HCT116 (cell line): ENCODE measurements at regions not wholly inside any gene's neighbourhood (a gene's known extent, or its start where the extent isn't known, plus 50 kb on each side); places are given as distances from the start of the nearest gene placed in this dataset.
"Not testable (repeated sequence)": the region's sequence is repeated elsewhere in the genome, so short reads cannot be mapped to it uniquely, and the experiment has no call there.

ENCODE experiments used
- ATAC-seq: fragments of 200-7000 bp; cut with Tn5 transposase; 2 replicates; pipeline ENCODE4 v1.9.1; 2020; ENCODE audit warnings: mild to moderate bottlenecking, moderate library complexity
- BruUV-seq: library from RNA; stranded (reverse); fragments of 400-500 nt; replicated peaks from 2 replicates; lab custom pipeline; 2021; lab: Mats Ljungman, UMichigan
- CTCF ChIA-PET: fragments of 300-600 bp; sonication (Branson Sonifier 250); formaldehyde crosslinking; loops from one replicate; lab custom pipeline; 2021; ENCODE audit warnings: antibody characterized with exemption; lab: Charles Lee
- POLR2A ChIA-PET: fragments of 300-600, 350-600 bp; sonication (Branson Sonifier 250); formaldehyde crosslinking; loops from one replicate; lab custom pipeline; 2021; ENCODE audit warnings: antibody characterized with exemption; lab: Charles Lee
- RAD21 ChIA-PET, 2 experiments: fragments of 300-600 bp; sonication (Branson Sonifier 250); formaldehyde crosslinking; loops; one replicate each; lab custom pipeline; 2023; ENCODE audit warnings: low total read pairs in 2 of 2; ENCODE audit not compliant: uncharacterized antibody in 2 of 2, unreplicated experiment in 2 of 2, low non-redundant PET in 1 of 2; lab: Charles Lee
- DNase-seq: peaks from one replicate; pipeline ENCODE4 v3.0.0-alpha.2; 2010; ENCODE audit warnings: low read depth, low spot score
- H2AFZ ChIP-seq: fragments of 200-600 bp; shearing (Covaris generic), sonication (generic); 2 replicates; pipeline ENCODE4 v1.6.1; 2017; ENCODE audit warnings: low read depth, mixed run types, mixed read lengths, antibody characterized with exemption, low read length; ENCODE audit not compliant: poor library complexity, severe bottlenecking
- H3K27ac ChIP-seq: 2 replicates; pipeline ENCODE4 v1.5.1; 2012; ENCODE audit warnings: low read depth, low read length
- H3K27me3 ChIP-seq: fragments of 200-600 bp; sonication (generic); 2 replicates; pipeline ENCODE4 v1.6.1; 2016; ENCODE audit warnings: mixed run types, low read length, mixed read lengths; ENCODE audit not compliant: insufficient read depth
- H3K36me3 ChIP-seq, 2 experiments: fragments of 200-500 bp in 1 of 2; fragments of 200-600 bp in 1 of 2; sonication (Bioruptor generic) in 1 of 2; sonication (generic) in 1 of 2; 2 replicates each; pipeline versions ENCODE4 v1.5.1 to v1.6.1; 2014 to 2016; ENCODE audit warnings: low read length in 2 of 2, inconsistent platforms in 1 of 2, mixed read lengths in 1 of 2, mixed run types in 1 of 2; ENCODE audit not compliant: insufficient read depth in 2 of 2, control insufficient read depth in 1 of 2
- H3K4me1 ChIP-seq, 2 experiments: fragments of 200-600 bp in 1 of 2; sonication (generic) in 1 of 2; 2 replicates each; pipeline versions ENCODE4 v1.5.1 to v1.6.1; 2012 to 2017; ENCODE audit warnings: low read length in 2 of 2, inconsistent platforms in 1 of 2, mild to moderate bottlenecking in 1 of 2, mixed read lengths in 1 of 2, mixed run types in 1 of 2, moderate library complexity in 1 of 2; ENCODE audit not compliant: insufficient read depth in 2 of 2, control insufficient read depth in 1 of 2
- H3K4me2 ChIP-seq: fragments of 200-600 bp; sonication (generic); 2 replicates; pipeline ENCODE4 v1.6.1; 2017; ENCODE audit warnings: mixed run types, low read length, mixed read lengths
- H3K4me3 ChIP-seq, 2 experiments: fragments of 200-600 bp in 1 of 2; sonication (generic) in 1 of 2; replicated peaks in 1 of 2; 2 replicates each; pipeline ENCODE4 v1.5.1; 2011 to 2016; ENCODE audit warnings: low read length in 2 of 2, control low read depth in 1 of 2, low read depth in 1 of 2, mild to moderate bottlenecking in 1 of 2, mixed read lengths in 1 of 2, mixed run types in 1 of 2
- H3K79me2 ChIP-seq: fragments of 200-600 bp; sonication (generic); 2 replicates; pipeline ENCODE4 v1.6.1; 2017; ENCODE audit warnings: mild to moderate bottlenecking, mixed run types, low read length, moderate library complexity, mixed read lengths; ENCODE audit not compliant: insufficient read depth
- H3K9ac ChIP-seq: fragments of 200-600 bp; sonication (generic); 2 replicates; pipeline ENCODE4 v1.6.1; 2016; ENCODE audit warnings: low read length, mixed read lengths
- H3K9me2 ChIP-seq: fragments of 200-600 bp; sonication (generic), shearing (Covaris generic); 2 replicates; pipeline ENCODE4 v1.6.1; 2017; ENCODE audit warnings: mixed run types, mild to moderate bottlenecking, moderate library complexity; ENCODE audit not compliant: insufficient read depth
- H3K9me3 ChIP-seq, 2 experiments: fragments of 200-500 bp in 1 of 2; fragments of 200-600 bp in 1 of 2; sonication (Bioruptor generic) in 1 of 2; sonication (generic) in 1 of 2; 2 replicates each; pipeline ENCODE4 v1.6.1; 2014 to 2017; ENCODE audit warnings: low read length in 2 of 2, mixed read lengths in 2 of 2, inconsistent platforms in 1 of 2, low read depth in 1 of 2, mild to moderate bottlenecking in 1 of 2, mixed run types in 1 of 2, moderate library complexity in 1 of 2; ENCODE audit not compliant: control insufficient read depth in 1 of 2, insufficient read depth in 1 of 2
- H4K20me1 ChIP-seq: fragments of 200-600 bp; sonication (generic), shearing (Covaris generic); 2 replicates; pipeline ENCODE4 v1.6.1; 2017; ENCODE audit warnings: mixed run types, mild to moderate bottlenecking, moderate library complexity; ENCODE audit not compliant: insufficient read depth
- intact Hi-C: fragments of 100-400 bp; cut with micrococcal nuclease; formaldehyde crosslinking; loops from 2 replicates; pipeline ENCODE4 v1.10.0; 2022

DNA sequence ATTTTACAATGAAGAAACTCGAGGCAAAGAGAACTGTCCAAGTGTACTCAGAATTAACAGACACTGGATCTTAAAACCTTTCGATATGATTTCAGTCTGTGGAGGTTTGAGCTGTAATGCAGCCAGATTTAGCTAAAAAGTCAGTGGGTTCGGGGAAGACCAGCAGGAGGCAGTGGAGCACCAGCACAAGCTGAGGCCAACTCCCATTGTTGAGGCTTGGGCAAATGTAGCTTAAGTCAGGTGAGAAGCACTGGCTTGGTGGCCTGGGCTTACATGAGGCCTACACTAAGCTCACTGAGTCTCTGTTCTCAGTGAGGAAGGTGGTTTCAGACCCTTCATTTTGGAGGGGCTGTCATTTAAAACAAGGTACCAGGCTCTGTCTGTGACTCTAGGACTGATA lies 1841.5 kb downstream of the KHDRBS2 start:
- POLR2A ChIA-PET, ATAC-seq, CTCF ChIA-PET, H3K4me1 ChIP-seq, H3K36me3 ChIP-seq, BruUV-seq, intact Hi-C loops, H3K4me2 ChIP-seq, H3K27ac ChIP-seq, H3K9me3 ChIP-seq, H3K4me3 ChIP-seq, RAD21 ChIA-PET, H3K9me2 ChIP-seq, H3K79me2 ChIP-seq, H2AFZ ChIP-seq, H4K20me1 ChIP-seq, H3K27me3 ChIP-seq, H3K9ac ChIP-seq, DNase-seq: not testable (repeated sequence)

DNA sequence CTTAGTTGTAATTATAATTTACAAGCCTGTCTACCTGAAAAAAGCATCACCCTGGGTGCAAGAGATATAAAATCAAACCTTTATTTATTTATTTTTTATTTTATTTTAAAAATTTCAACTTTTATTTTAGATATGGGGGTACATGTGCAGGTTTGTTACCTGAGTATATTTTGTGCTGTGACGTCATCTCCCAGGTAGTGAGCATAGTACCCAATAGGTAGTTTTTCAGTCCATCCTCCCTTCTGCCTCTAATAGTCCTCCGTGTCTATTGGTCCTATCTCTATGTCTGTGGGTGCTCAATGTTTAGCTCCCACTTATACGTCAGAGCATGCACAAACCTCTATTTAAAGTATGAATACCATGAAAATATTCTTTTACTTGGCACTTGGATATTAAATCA lies 1846.3 kb downstream of the KHDRBS2 start:
- H2AFZ ChIP-seq, H3K4me3 ChIP-seq, H3K9me2 ChIP-seq, H3K9ac ChIP-seq, H3K27ac ChIP-seq, intact Hi-C loops, BruUV-seq, H3K36me3 ChIP-seq, RAD21 ChIA-PET, H3K79me2 ChIP-seq, H3K27me3 ChIP-seq, H3K9me3 ChIP-seq, H3K4me2 ChIP-seq, H4K20me1 ChIP-seq, CTCF ChIA-PET, DNase-seq, ATAC-seq, H3K4me1 ChIP-seq, POLR2A ChIA-PET: not testable (repeated sequence)

DNA sequence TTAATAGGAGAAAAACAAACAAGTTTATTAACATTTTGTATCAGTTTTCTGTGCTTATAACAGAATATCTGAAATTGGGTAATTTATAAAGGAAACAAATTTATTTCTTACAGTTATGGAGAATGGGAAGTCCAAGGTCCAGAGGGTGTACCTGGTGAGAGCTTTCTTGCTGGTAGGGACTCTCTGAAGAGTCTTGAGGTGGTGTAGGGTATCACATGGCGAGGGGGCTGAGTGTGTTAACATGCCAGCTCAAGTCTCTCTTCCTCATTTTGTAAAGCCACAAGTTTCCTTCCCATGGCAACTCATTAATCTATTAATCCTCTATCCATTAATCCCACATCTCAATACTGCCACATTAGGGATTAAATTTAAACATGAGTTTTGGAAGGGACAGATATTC lies 1863.3 kb downstream of the KHDRBS2 start:
- DNase-seq, POLR2A ChIA-PET, H3K36me3 ChIP-seq, H3K79me2 ChIP-seq, RAD21 ChIA-PET, CTCF ChIA-PET, H3K9me2 ChIP-seq, H3K27ac ChIP-seq, BruUV-seq, H3K27me3 ChIP-seq, H3K4me2 ChIP-seq, ATAC-seq, H3K4me1 ChIP-seq, H3K4me3 ChIP-seq, intact Hi-C loops, H4K20me1 ChIP-seq, H2AFZ ChIP-seq, H3K9ac ChIP-seq, H3K9me3 ChIP-seq: not testable (repeated sequence)

DNA sequence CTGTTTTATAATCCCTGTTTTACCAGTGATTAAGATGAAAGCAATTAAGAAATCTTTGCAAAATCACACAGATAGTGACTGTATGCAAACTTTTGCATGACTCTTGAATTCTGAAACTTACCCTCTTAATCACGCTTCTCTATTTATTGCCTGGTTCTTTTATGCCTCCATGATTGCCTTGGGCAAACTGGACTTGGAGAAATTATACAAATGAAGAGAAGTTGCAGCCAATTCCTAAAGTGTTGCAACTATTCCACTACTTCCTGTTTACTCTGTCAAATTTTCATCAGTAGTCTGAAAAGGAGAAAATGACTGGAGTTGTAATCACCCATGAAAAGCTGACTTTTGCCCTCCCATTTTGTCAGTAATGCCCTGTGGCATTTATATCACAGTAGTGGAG lies 1869.9 kb downstream of the KHDRBS2 start:
- H2AFZ ChIP-seq, RAD21 ChIA-PET, H3K27me3 ChIP-seq, H3K4me1 ChIP-seq, H3K9me2 ChIP-seq, POLR2A ChIA-PET, H3K4me2 ChIP-seq, H4K20me1 ChIP-seq, H3K27ac ChIP-seq, CTCF ChIA-PET, BruUV-seq, intact Hi-C loops, H3K4me3 ChIP-seq, DNase-seq, H3K9me3 ChIP-seq, H3K9ac ChIP-seq, ATAC-seq, H3K79me2 ChIP-seq, H3K36me3 ChIP-seq: not testable (repeated sequence)

DNA sequence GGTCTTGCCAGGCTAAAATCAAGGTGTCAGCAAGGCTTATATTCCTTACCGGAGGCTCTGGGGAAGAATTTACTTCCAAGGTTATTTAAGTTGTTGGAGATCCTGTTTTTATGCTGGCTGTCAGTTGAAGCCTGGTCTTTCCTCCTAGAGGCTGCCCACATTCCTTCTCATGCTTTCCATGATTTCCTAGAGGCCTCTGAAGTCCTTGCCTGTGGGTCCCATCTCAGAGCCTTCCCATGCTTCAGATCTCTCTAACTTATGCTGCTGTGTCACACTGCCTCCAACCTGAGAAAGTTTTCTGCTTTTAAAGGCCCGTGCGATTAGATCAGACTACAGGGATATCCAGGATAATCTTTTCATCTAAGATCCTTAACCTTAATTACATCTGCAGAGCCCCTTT lies 1877.3 kb downstream of the KHDRBS2 start:
- H3K4me1 ChIP-seq, H3K27me3 ChIP-seq, H3K9me2 ChIP-seq, H3K79me2 ChIP-seq, H2AFZ ChIP-seq, CTCF ChIA-PET, H3K9ac ChIP-seq, H3K36me3 ChIP-seq, H3K4me3 ChIP-seq, H3K27ac ChIP-seq, ATAC-seq, RAD21 ChIA-PET, POLR2A ChIA-PET, intact Hi-C loops, H4K20me1 ChIP-seq, H3K4me2 ChIP-seq, DNase-seq, BruUV-seq, H3K9me3 ChIP-seq: not testable (repeated sequence)
